HCT116 (cell line): ENCODE measurements at regions not wholly inside any gene's neighbourhood (a gene's known extent, or its start where the extent isn't known, plus 50 kb on each side); places are given as distances from the start of the nearest gene placed in this dataset.

Source experiments
- ATAC-seq: fragments of 200-7000 bp; cut with Tn5 transposase; 2 replicates; pipeline ENCODE4 v1.9.1; 2020; ENCODE audit warnings: mild to moderate bottlenecking, moderate library complexity
- BruUV-seq: library from RNA; stranded (reverse); fragments of 400-500 nt; replicated peaks from 2 replicates; lab custom pipeline; 2021; lab: Mats Ljungman, UMichigan
- CTCF ChIA-PET: fragments of 300-600 bp; sonication (Branson Sonifier 250); formaldehyde crosslinking; loops from one replicate; lab custom pipeline; 2021; ENCODE audit warnings: antibody characterized with exemption; lab: Charles Lee
- POLR2A ChIA-PET: fragments of 300-600, 350-600 bp; sonication (Branson Sonifier 250); formaldehyde crosslinking; loops from one replicate; lab custom pipeline; 2021; ENCODE audit warnings: antibody characterized with exemption; lab: Charles Lee
- RAD21 ChIA-PET, 2 experiments: fragments of 300-600 bp; sonication (Branson Sonifier 250); formaldehyde crosslinking; loops; one replicate each; lab custom pipeline; 2023; ENCODE audit warnings: low total read pairs in 2 of 2; ENCODE audit not compliant: uncharacterized antibody in 2 of 2, unreplicated experiment in 2 of 2, low non-redundant PET in 1 of 2; lab: Charles Lee
- DNase-seq: peaks from one replicate; pipeline ENCODE4 v3.0.0-alpha.2; 2010; ENCODE audit warnings: low read depth, low spot score
- H2AFZ ChIP-seq: fragments of 200-600 bp; shearing (Covaris generic), sonication (generic); 2 replicates; pipeline ENCODE4 v1.6.1; 2017; ENCODE audit warnings: low read depth, mixed run types, mixed read lengths, antibody characterized with exemption, low read length; ENCODE audit not compliant: poor library complexity, severe bottlenecking
- H3K27ac ChIP-seq: 2 replicates; pipeline ENCODE4 v1.5.1; 2012; ENCODE audit warnings: low read depth, low read length
- H3K27me3 ChIP-seq: fragments of 200-600 bp; sonication (generic); 2 replicates; pipeline ENCODE4 v1.6.1; 2016; ENCODE audit warnings: mixed run types, low read length, mixed read lengths; ENCODE audit not compliant: insufficient read depth
- H3K36me3 ChIP-seq, 2 experiments: fragments of 200-500 bp in 1 of 2; fragments of 200-600 bp in 1 of 2; sonication (Bioruptor generic) in 1 of 2; sonication (generic) in 1 of 2; 2 replicates each; pipeline versions ENCODE4 v1.5.1 to v1.6.1; 2014 to 2016; ENCODE audit warnings: low read length in 2 of 2, inconsistent platforms in 1 of 2, mixed read lengths in 1 of 2, mixed run types in 1 of 2; ENCODE audit not compliant: insufficient read depth in 2 of 2, control insufficient read depth in 1 of 2
- H3K4me1 ChIP-seq, 2 experiments: fragments of 200-600 bp in 1 of 2; sonication (generic) in 1 of 2; 2 replicates each; pipeline versions ENCODE4 v1.5.1 to v1.6.1; 2012 to 2017; ENCODE audit warnings: low read length in 2 of 2, inconsistent platforms in 1 of 2, mild to moderate bottlenecking in 1 of 2, mixed read lengths in 1 of 2, mixed run types in 1 of 2, moderate library complexity in 1 of 2; ENCODE audit not compliant: insufficient read depth in 2 of 2, control insufficient read depth in 1 of 2
- H3K4me2 ChIP-seq: fragments of 200-600 bp; sonication (generic); 2 replicates; pipeline ENCODE4 v1.6.1; 2017; ENCODE audit warnings: mixed run types, low read length, mixed read lengths
- H3K4me3 ChIP-seq, 2 experiments: fragments of 200-600 bp in 1 of 2; sonication (generic) in 1 of 2; replicated peaks in 1 of 2; 2 replicates each; pipeline ENCODE4 v1.5.1; 2011 to 2016; ENCODE audit warnings: low read length in 2 of 2, control low read depth in 1 of 2, low read depth in 1 of 2, mild to moderate bottlenecking in 1 of 2, mixed read lengths in 1 of 2, mixed run types in 1 of 2
- H3K79me2 ChIP-seq: fragments of 200-600 bp; sonication (generic); 2 replicates; pipeline ENCODE4 v1.6.1; 2017; ENCODE audit warnings: mild to moderate bottlenecking, mixed run types, low read length, moderate library complexity, mixed read lengths; ENCODE audit not compliant: insufficient read depth
- H3K9ac ChIP-seq: fragments of 200-600 bp; sonication (generic); 2 replicates; pipeline ENCODE4 v1.6.1; 2016; ENCODE audit warnings: low read length, mixed read lengths
- H3K9me2 ChIP-seq: fragments of 200-600 bp; sonication (generic), shearing (Covaris generic); 2 replicates; pipeline ENCODE4 v1.6.1; 2017; ENCODE audit warnings: mixed run types, mild to moderate bottlenecking, moderate library complexity; ENCODE audit not compliant: insufficient read depth
- H3K9me3 ChIP-seq, 2 experiments: fragments of 200-500 bp in 1 of 2; fragments of 200-600 bp in 1 of 2; sonication (Bioruptor generic) in 1 of 2; sonication (generic) in 1 of 2; 2 replicates each; pipeline ENCODE4 v1.6.1; 2014 to 2017; ENCODE audit warnings: low read length in 2 of 2, mixed read lengths in 2 of 2, inconsistent platforms in 1 of 2, low read depth in 1 of 2, mild to moderate bottlenecking in 1 of 2, mixed run types in 1 of 2, moderate library complexity in 1 of 2; ENCODE audit not compliant: control insufficient read depth in 1 of 2, insufficient read depth in 1 of 2
- H4K20me1 ChIP-seq: fragments of 200-600 bp; sonication (generic), shearing (Covaris generic); 2 replicates; pipeline ENCODE4 v1.6.1; 2017; ENCODE audit warnings: mixed run types, mild to moderate bottlenecking, moderate library complexity; ENCODE audit not compliant: insufficient read depth
- ATF3 ChIP-seq: IDR thresholded peaks from 2 replicates; pipeline ENCODE4 v1.6.1; 2012
- CEBPB ChIP-seq: IDR thresholded peaks from 2 replicates; pipeline ENCODE4 v1.6.1; 2012; ENCODE audit warnings: low read depth
- CTCF ChIP-seq, 3 experiments: fragments of 200-600 bp in 1 of 3; sonication (generic) in 1 of 3; IDR thresholded peaks in 2 of 3; conservative IDR thresholded peaks in 1 of 3; 2 replicates each; pipeline ENCODE4 v1.5.1; 2012 to 2017; ENCODE audit warnings: low read depth in 2 of 3, low read length in 2 of 3, antibody characterized with exemption in 1 of 3, borderline replicate concordance in 1 of 3, control low read depth in 1 of 3, mild to moderate bottlenecking in 1 of 3, mixed read lengths in 1 of 3, mixed run types in 1 of 3, moderate library complexity in 1 of 3; ENCODE audit not compliant: insufficient read depth in 1 of 3
- EZH2 ChIP-seq: fragments of 200-600 bp; sonication (generic); IDR thresholded peaks from 2 replicates; pipeline ENCODE4 v1.6.1; 2017; ENCODE audit warnings: antibody characterized with exemption, mixed run types
- FOSL1 ChIP-seq: IDR thresholded peaks from 2 replicates; pipeline ENCODE4 v1.6.1; 2012; ENCODE audit warnings: low read depth
- POLR2A ChIP-seq: IDR thresholded peaks from 2 replicates; pipeline ENCODE4 v1.7.0; 2011; ENCODE audit warnings: borderline replicate concordance; ENCODE audit not compliant: insufficient read depth, insufficient read length; ENCODE audit errors: extremely low read depth
- POLR2AphosphoS5 ChIP-seq: IDR thresholded peaks from 2 replicates; pipeline ENCODE4 v1.6.1; 2011; ENCODE audit warnings: mild to moderate bottlenecking, low read depth, low read length, moderate library complexity
- RAD21 ChIP-seq: IDR thresholded peaks from 2 replicates; pipeline ENCODE4 v1.6.1; 2012; ENCODE audit warnings: low read depth, mild to moderate bottlenecking
- REST ChIP-seq: IDR thresholded peaks from 2 replicates; pipeline ENCODE4 v1.6.1; 2012; ENCODE audit warnings: low read depth
- SP1 ChIP-seq: IDR thresholded peaks from 2 replicates; pipeline ENCODE4 v1.6.1; 2012; ENCODE audit warnings: low read depth
- SRF ChIP-seq: IDR thresholded peaks from 2 replicates; pipeline ENCODE4 v1.6.1; 2012; ENCODE audit warnings: low read depth
- TCF7L2 ChIP-seq: IDR thresholded peaks from 2 replicates; pipeline ENCODE4 v1.7.0; 2011; ENCODE audit warnings: borderline replicate concordance, inconsistent platforms; ENCODE audit not compliant: insufficient read depth, insufficient read length; ENCODE audit errors: extremely low read depth
- YY1 ChIP-seq: IDR thresholded peaks from 2 replicates; pipeline ENCODE4 v1.6.1; 2011; ENCODE audit warnings: low read length, low read depth, moderate library complexity, mild to moderate bottlenecking; ENCODE audit not compliant: insufficient replicate concordance; ENCODE audit errors: extremely low read depth
- ZBTB33 ChIP-seq: IDR thresholded peaks from 2 replicates; pipeline ENCODE4 v1.6.1; 2011; ENCODE audit warnings: mild to moderate bottlenecking, low read length, moderate library complexity; ENCODE audit not compliant: insufficient replicate concordance; ENCODE audit errors: extremely low read depth
- ZFX ChIP-seq: fragments of 450-650 bp; IDR thresholded peaks from 2 replicates; pipeline ENCODE4 v1.6.1; 2017
- ZNF274 ChIP-seq: fragments of 200-500 bp; sonication (Bioruptor generic); IDR thresholded peaks from 2 replicates; pipeline ENCODE4 v1.6.1; 2014; ENCODE audit warnings: mild to moderate bottlenecking, low read depth, low read length, inconsistent platforms
- intact Hi-C: fragments of 100-400 bp; cut with micrococcal nuclease; formaldehyde crosslinking; loops from 2 replicates; pipeline ENCODE4 v1.10.0; 2022

GRCh38 chr16:85367485-85367884 is 245.6 kb upstream of the GSE1 start (continued):
- no peak for TF ChIP-seq REST

- no TSS peak for BruUV-seq
- Histone ChIP-seq H3K9me3 (no peaks in the 10 kb centered on the region), H3K4me2 (no peak overlapping the region), H3K4me1 (peaks cover 25 to 43% of the 10 kb centered on the region in 2 experiments), H3K36me3 (no peaks in the 10 kb centered on the region), H3K4me3 (no peak overlapping the region), H3K27ac (no peak overlapping the region), H2AFZ (no peak overlapping the region)
- CTCF ChIA-PET: interaction anchor here (0.6 to 2.1 kb wide), 7 partner anchors 9 to 351 kb away, joined by 3 to 5 read pairs (median 3); no protein-coding TSS in a partner anchor
- POLR2A ChIA-PET: no interaction called here
- no peak for DNase-seq
- RAD21 ChIA-PET: no interaction called here
- TF ChIP-seq FOSL1: no peak
- no peak for TF ChIP-seq TCF7L2
- no peak for TF ChIP-seq SRF
- TF ChIP-seq POLR2A: no peak
- TF ChIP-seq ZFX: no peak
- no peak for TF ChIP-seq YY1
- no peak for TF ChIP-seq CTCF (IDR thresholded peaks at IDR 0.05 in 2 of 3, conservative IDR thresholded peaks at IDR 0.05 in 1 of 3; ENCODE audit: borderline replicate concordance in 1 of 3, insufficient read depth in 1 of 3, low read depth in 2 of 3, low read length in 2 of 3)
- no peak for TF ChIP-seq RAD21
- no peak for TF ChIP-seq ZNF274
- TF ChIP-seq CEBPB: no peak
- TF ChIP-seq ZBTB33: no peak
- no peak for TF ChIP-seq SP1
- no peak for TF ChIP-seq POLR2AphosphoS5
- no peak for TF ChIP-seq EZH2
- TF ChIP-seq ATF3: no peak
- TF ChIP-seq, all 23 proteins: peak for 0
- Histone ChIP-seq H3K9me2 (no peaks in the 10 kb centered on the region), H4K20me1 (no peaks in the 10 kb centered on the region), H3K79me2 (no peaks in the 10 kb centered on the region), H3K9ac (no peak overlapping the region), H3K27me3 (no peaks in the 10 kb centered on the region)
- intact Hi-C loops: no loop called here
- ATAC-seq: no peak
Observed at GRCh38 chr16:85369060-85369459, 244.1 kb upstream of the GSE1 start.
